D721Med (cell line): ENCODE measurements at regions not wholly inside any gene's neighbourhood (a gene's known extent, or its start where the extent isn't known, plus 50 kb on each side); places are given as distances from the start of the nearest gene placed in this dataset.
"Not testable (repeated sequence)": the region's sequence is repeated elsewhere in the genome, so short reads cannot be mapped to it uniquely, and the experiment has no call there.

Source experiments
- DNase-seq: peaks from one replicate; pipeline ENCODE4 v3.0.0; 2011; ENCODE audit warnings: low spot score; ENCODE audit not compliant: insufficient read length
- FAIRE-seq: peaks from 2 replicates; lab custom pipeline; 2011; peaks lifted over from hg19 to GRCh38; lab: Jason Lieb, UNC
- TF ChIP-seq, protein P1 (sequence below): IDR thresholded peaks from 2 replicates; pipeline ENCODE4 v1.5.1; 2012; ENCODE audit warnings: mild to moderate bottlenecking, control low read depth; ENCODE audit not compliant: insufficient read depth; ENCODE audit errors: missing control alignments

- DNase-seq, result no peak
- FAIRE-seq, result no peak
- TF ChIP-seq, protein P1, sequence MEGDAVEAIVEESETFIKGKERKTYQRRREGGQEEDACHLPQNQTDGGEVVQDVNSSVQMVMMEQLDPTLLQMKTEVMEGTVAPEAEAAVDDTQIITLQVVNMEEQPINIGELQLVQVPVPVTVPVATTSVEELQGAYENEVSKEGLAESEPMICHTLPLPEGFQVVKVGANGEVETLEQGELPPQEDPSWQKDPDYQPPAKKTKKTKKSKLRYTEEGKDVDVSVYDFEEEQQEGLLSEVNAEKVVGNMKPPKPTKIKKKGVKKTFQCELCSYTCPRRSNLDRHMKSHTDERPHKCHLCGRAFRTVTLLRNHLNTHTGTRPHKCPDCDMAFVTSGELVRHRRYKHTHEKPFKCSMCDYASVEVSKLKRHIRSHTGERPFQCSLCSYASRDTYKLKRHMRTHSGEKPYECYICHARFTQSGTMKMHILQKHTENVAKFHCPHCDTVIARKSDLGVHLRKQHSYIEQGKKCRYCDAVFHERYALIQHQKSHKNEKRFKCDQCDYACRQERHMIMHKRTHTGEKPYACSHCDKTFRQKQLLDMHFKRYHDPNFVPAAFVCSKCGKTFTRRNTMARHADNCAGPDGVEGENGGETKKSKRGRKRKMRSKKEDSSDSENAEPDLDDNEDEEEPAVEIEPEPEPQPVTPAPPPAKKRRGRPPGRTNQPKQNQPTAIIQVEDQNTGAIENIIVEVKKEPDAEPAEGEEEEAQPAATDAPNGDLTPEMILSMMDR, result no peak
Measured at GRCh38 chr10:8338177-8338766, 283.8 kb downstream of the GATA3 start.

DNA sequence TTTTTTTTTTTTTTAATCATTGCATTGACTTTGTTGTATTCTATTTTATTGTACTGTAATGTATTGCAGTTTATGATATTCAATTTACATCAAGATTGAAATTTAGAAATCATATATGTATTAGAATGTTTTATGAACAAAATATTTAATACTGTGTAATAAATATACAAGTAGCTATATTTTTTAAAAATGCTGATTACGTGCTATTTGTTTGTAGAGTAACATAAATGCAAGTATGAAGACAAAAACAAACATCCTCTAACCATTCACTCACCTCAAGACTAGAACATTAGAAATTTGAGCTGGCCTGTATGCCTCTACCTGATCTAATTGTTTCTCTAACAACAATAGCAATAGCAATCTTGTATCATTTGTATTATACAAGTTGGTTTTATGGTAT, 290.3 kb downstream of the GATA3 start:
- FAIRE-seq, result no peak
- TF ChIP-seq, protein P1, result no peak

GRCh38 chr10:8346861-8347260, 292.4 kb downstream of the GATA3 start:
- FAIRE-seq (no peak), DNase-seq (no peak)
- TF ChIP-seq, protein P1, result no peak

More for the DNA sequence above, 290.3 kb downstream of the GATA3 start:
- no peak for DNase-seq

DNA sequence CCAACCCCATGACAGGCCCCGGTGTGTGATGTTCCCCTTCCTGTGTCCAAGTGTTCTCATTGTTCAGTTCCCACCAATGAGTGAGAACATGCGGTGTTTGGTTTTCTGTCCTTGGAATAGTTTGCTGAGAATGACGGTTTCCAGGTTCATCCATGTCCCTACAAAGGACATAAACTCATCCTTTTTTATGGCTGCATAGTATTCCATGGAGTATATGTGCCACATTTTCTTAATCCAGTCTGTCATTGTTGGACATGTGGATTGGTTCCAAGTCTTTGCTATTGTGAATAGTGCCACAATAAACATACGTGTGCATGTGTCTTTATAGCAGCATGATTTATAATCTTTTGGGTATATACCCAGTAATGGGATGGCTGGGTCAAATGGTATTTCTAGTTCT, 293.1 kb downstream of the GATA3 start:
- not testable (repeated sequence) for DNase-seq, FAIRE-seq

- no peak for DNase-seq
- FAIRE-seq, result no peak
Measured at GRCh38 chr10:8349610-8350249, 295.2 kb downstream of the GATA3 start.

GRCh38 chr10:8350250-8350967, 295.9 kb downstream of the GATA3 start:
- DNase-seq, result no peak
- TF ChIP-seq, protein P1, result no peak
- no peak for FAIRE-seq

More at GRCh38 chr10:8349610-8350249, 295.2 kb downstream of the GATA3 start:
- TF ChIP-seq, protein P1, result no peak

DNA sequence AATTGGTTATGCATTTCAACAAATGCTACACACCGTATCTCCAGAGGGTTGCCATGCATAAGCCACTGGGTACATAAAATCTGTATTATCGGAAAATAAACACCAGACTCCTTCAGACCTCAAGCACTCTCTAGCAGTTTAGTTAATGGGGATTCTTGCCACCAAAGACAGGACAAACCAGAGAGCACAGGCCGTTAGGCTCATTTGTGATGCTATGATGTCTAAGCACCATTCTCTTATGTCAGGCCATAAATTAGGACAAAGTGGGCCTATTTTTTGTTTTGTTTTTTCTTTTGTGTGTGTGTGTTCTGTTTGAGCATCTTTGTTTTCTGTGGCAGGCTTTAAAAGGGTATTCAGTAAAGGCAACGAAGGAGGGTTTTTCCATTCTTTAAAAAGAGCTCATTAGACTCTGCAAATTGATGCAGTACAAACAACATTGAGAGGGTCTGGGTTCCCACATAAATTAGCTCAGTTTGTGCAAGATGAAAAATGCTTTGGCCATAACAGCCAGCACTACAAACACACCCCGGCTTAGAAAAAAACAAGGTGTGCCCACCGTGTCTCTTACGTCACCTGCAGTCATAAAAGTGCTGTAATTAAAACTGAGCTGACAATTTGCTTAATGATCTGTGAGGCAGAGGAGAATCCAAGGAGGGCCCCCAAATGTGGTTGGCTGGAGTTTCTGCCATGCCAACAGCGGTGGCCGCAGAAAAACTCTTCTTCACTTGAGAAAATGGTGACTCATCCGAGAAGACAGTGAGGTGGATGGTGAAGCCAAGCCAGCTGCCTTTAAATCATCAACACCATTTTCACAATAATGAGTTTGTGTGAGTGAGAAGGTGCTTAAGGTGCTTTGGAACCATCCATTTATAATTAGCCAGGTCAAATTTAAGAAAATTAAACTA, 297.9 kb downstream of the GATA3 start:
- TF ChIP-seq, protein P1, result no peak
- no peak for FAIRE-seq
- DNase-seq, result no peak
